ENCODE measurements at regions not wholly inside any gene's neighbourhood (a gene's known extent, or its start where the extent isn't known, plus 50 kb on each side); places are given as distances from the start of the nearest gene placed in this dataset.

DNA sequence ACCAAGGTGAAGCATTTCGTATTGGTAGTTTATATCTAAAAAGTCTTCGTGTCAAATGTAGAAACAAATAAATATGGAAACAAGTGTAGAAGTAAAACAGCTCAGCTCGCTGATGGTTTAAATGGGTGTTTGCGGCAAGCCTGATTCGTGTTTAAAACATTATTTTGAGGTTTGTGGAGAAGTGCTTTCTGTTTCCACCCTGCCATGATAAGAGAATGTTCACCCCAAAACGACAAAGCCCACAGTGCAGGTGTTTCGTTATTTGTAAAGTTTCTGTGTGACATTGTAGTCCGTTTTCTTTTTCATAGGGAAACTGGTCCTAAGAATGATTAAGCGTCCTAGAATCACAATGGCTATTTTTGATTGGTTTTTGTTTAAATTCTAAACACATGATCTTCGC lies 316.2 kb upstream of the SHH start:
- TF ChIP-seq, protein P1, sequence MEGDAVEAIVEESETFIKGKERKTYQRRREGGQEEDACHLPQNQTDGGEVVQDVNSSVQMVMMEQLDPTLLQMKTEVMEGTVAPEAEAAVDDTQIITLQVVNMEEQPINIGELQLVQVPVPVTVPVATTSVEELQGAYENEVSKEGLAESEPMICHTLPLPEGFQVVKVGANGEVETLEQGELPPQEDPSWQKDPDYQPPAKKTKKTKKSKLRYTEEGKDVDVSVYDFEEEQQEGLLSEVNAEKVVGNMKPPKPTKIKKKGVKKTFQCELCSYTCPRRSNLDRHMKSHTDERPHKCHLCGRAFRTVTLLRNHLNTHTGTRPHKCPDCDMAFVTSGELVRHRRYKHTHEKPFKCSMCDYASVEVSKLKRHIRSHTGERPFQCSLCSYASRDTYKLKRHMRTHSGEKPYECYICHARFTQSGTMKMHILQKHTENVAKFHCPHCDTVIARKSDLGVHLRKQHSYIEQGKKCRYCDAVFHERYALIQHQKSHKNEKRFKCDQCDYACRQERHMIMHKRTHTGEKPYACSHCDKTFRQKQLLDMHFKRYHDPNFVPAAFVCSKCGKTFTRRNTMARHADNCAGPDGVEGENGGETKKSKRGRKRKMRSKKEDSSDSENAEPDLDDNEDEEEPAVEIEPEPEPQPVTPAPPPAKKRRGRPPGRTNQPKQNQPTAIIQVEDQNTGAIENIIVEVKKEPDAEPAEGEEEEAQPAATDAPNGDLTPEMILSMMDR (conservative IDR thresholded peaks at IDR 0.05 in 1 of 2, IDR thresholded peaks at IDR 0.05 in 1 of 2; ENCODE audit: low read depth in 1 of 2, low read length in 2 of 2), result no peak
- no peak for TF ChIP-seq EZH2 (IDR thresholded peaks at IDR 0.05; ENCODE audit: low read length, missing control alignments)
- H3K9ac ChIP-seq (ENCODE audit: insufficient read depth, low read length), result no peak overlapping the region
- H3K27me3 ChIP-seq (ENCODE audit: control insufficient read depth, insufficient read depth, low read length), result no peaks in the 10 kb centered on the region
- H3K4me2 ChIP-seq (ENCODE audit: extremely low read depth, insufficient read depth, low read length), result no peak overlapping the region
- no peaks in the 10 kb centered on the region for H3K9me3 ChIP-seq (ENCODE audit: control insufficient read depth, insufficient read depth, low read depth, low read length)
- H4K20me1 ChIP-seq (ENCODE audit: control insufficient read depth, extremely low read depth, insufficient read depth, low read length), result no peaks in the 10 kb centered on the region
- no peaks in the 10 kb centered on the region for H3K79me2 ChIP-seq (ENCODE audit: control insufficient read depth, insufficient read depth, low read length)
- no peak for DNase-seq (ENCODE audit: low read depth in 2 of 2)
- no peak overlapping the region for H3K27ac ChIP-seq (ENCODE audit: insufficient read depth, low read length)
- H2AFZ ChIP-seq (ENCODE audit: low read length), result no peak overlapping the region
- H3K36me3 ChIP-seq (ENCODE audit: control insufficient read depth, insufficient read depth, low read length), result no peaks in the 10 kb centered on the region
- H3K4me1 ChIP-seq (ENCODE audit: control insufficient read depth, extremely low read depth, insufficient read depth, low read length), result no peaks in the 10 kb centered on the region
- H3K4me3 ChIP-seq (replicated peaks in 1 of 4; ENCODE audit: control extremely low read depth in 1 of 4, insufficient read depth in 1 of 4, low read depth in 3 of 4, low read length in 4 of 4), result no peak overlapping the region

- no peak for TF ChIP-seq EZH2 (IDR thresholded peaks at IDR 0.05; ENCODE audit: low read length, missing control alignments)
- TF ChIP-seq, protein P1 (conservative IDR thresholded peaks at IDR 0.05 in 1 of 2, IDR thresholded peaks at IDR 0.05 in 1 of 2; ENCODE audit: low read depth in 1 of 2, low read length in 2 of 2), result no peak
- no peaks in the 10 kb centered on the region for H3K79me2 ChIP-seq (ENCODE audit: control insufficient read depth, insufficient read depth, low read length)
- H3K36me3 ChIP-seq (ENCODE audit: control insufficient read depth, insufficient read depth, low read length), result no peaks in the 10 kb centered on the region
- DNase-seq (ENCODE audit: low read depth in 2 of 2), result no peak
- H3K27me3 ChIP-seq (ENCODE audit: control insufficient read depth, insufficient read depth, low read length), result no peaks in the 10 kb centered on the region
- H4K20me1 ChIP-seq (ENCODE audit: control insufficient read depth, extremely low read depth, insufficient read depth, low read length), result no peaks in the 10 kb centered on the region
- no peak overlapping the region for H3K4me2 ChIP-seq (ENCODE audit: extremely low read depth, insufficient read depth, low read length)
- no peak overlapping the region for H3K4me3 ChIP-seq (replicated peaks in 1 of 4; ENCODE audit: control extremely low read depth in 1 of 4, insufficient read depth in 1 of 4, low read depth in 3 of 4, low read length in 4 of 4)
- no peak overlapping the region for H3K9ac ChIP-seq (ENCODE audit: insufficient read depth, low read length)
- no peaks in the 10 kb centered on the region for H3K9me3 ChIP-seq (ENCODE audit: control insufficient read depth, insufficient read depth, low read depth, low read length)
- H3K27ac ChIP-seq (ENCODE audit: insufficient read depth, low read length), result no peak overlapping the region
- no peaks in the 10 kb centered on the region for H3K4me1 ChIP-seq (ENCODE audit: control insufficient read depth, extremely low read depth, insufficient read depth, low read length)
- H2AFZ ChIP-seq (ENCODE audit: low read length), result no peak overlapping the region
Observed at GRCh38 chr7:156127166-156128134, 315.2 kb upstream of the SHH start.

GRCh38 chr7:156125841-156126730 lies 313.8 kb upstream of the SHH start:
- no peak for TF ChIP-seq EZH2 (IDR thresholded peaks at IDR 0.05; ENCODE audit: low read length, missing control alignments)
- TF ChIP-seq, protein P1 (conservative IDR thresholded peaks at IDR 0.05 in 1 of 2, IDR thresholded peaks at IDR 0.05 in 1 of 2; ENCODE audit: low read depth in 1 of 2, low read length in 2 of 2), result no peak
- H3K36me3 ChIP-seq (ENCODE audit: control insufficient read depth, insufficient read depth, low read length), result no peaks in the 10 kb centered on the region
- no peak overlapping the region for H3K9ac ChIP-seq (ENCODE audit: insufficient read depth, low read length)
- H3K4me3 ChIP-seq (replicated peaks in 1 of 4; ENCODE audit: control extremely low read depth in 1 of 4, insufficient read depth in 1 of 4, low read depth in 3 of 4, low read length in 4 of 4), result no peak overlapping the region
- DNase-seq (ENCODE audit: low read depth in 2 of 2), result no peak
- H4K20me1 ChIP-seq (ENCODE audit: control insufficient read depth, extremely low read depth, insufficient read depth, low read length), result no peaks in the 10 kb centered on the region
- H3K27me3 ChIP-seq (ENCODE audit: control insufficient read depth, insufficient read depth, low read length), result no peaks in the 10 kb centered on the region
- no peaks in the 10 kb centered on the region for H3K9me3 ChIP-seq (ENCODE audit: control insufficient read depth, insufficient read depth, low read depth, low read length)
- no peak overlapping the region for H3K27ac ChIP-seq (ENCODE audit: insufficient read depth, low read length)
- H2AFZ ChIP-seq (ENCODE audit: low read length), result no peak overlapping the region
- H3K79me2 ChIP-seq (ENCODE audit: control insufficient read depth, insufficient read depth, low read length), result no peaks in the 10 kb centered on the region
- H3K4me1 ChIP-seq (ENCODE audit: control insufficient read depth, extremely low read depth, insufficient read depth, low read length), result no peaks in the 10 kb centered on the region
- no peak overlapping the region for H3K4me2 ChIP-seq (ENCODE audit: extremely low read depth, insufficient read depth, low read length)
